Panc1 (cell line): ENCODE measurements at regions not wholly inside any gene's neighbourhood (a gene's known extent, or its start where the extent isn't known, plus 50 kb on each side); places are given as distances from the start of the nearest gene placed in this dataset.

Experiments
- CTCF ChIP-seq: fragments of 450-650 bp; IDR thresholded peaks from 2 replicates; pipeline ENCODE4 v1.5.1; 2017; ENCODE audit warnings: mild to moderate bottlenecking
- POLR2AphosphoS5 ChIP-seq: IDR thresholded peaks from 2 replicates; pipeline ENCODE4 v1.6.1; 2012; ENCODE audit warnings: mild to moderate bottlenecking, low read depth, low read length, moderate library complexity
- REST ChIP-seq, 2 experiments: IDR thresholded peaks; 2 replicates each; pipeline ENCODE4 v1.6.1; 2011 to 2012; ENCODE audit warnings: low read depth in 2 of 2, control low read depth in 1 of 2, low read length in 1 of 2, mild to moderate bottlenecking in 1 of 2, moderate library complexity in 1 of 2; ENCODE audit not compliant: insufficient read depth in 1 of 2
- SIN3A ChIP-seq: IDR thresholded peaks from 2 replicates; pipeline ENCODE4 v1.6.1; 2012; ENCODE audit warnings: low read depth, mild to moderate bottlenecking, low read length, moderate library complexity, borderline replicate concordance; ENCODE audit not compliant: insufficient read depth
- TCF7L2 ChIP-seq: IDR thresholded peaks from 2 replicates; pipeline ENCODE4 v1.6.1; 2011; ENCODE audit warnings: mild to moderate bottlenecking, low read depth, low read length, inconsistent platforms

- TF ChIP-seq CTCF: no peak
- TF ChIP-seq REST (IDR thresholded peaks at IDR 0.05; ENCODE audit: insufficient read depth in 1 of 2, low read depth in 2 of 2, low read length in 1 of 2): no peak
- TF ChIP-seq POLR2AphosphoS5: no peak
- no peak for TF ChIP-seq SIN3A
- no peak for TF ChIP-seq TCF7L2
Measured at GRCh38 chr18:73456643-73457042, 588.9 kb upstream of the NETO1 start.
